Stomach (tissue), 4 donors: ENCODE measurements at regions not wholly inside any gene's neighbourhood (a gene's known extent, or its start where the extent isn't known, plus 50 kb on each side); places are given as distances from the start of the nearest gene placed in this dataset.

Source experiments
- CTCF ChIP-seq, 7 experiments: fragments of 450-650 bp in 4 of 7; fragments of 200-600 bp in 3 of 7; sonication (generic) in 3 of 7; IDR thresholded peaks; one replicate each; pipeline ENCODE4 v1.5.1; 2016 to 2019; ENCODE audit warnings: antibody characterized with exemption in 7 of 7, control low read depth in 2 of 7, mild to moderate bottlenecking in 1 of 7
- EP300 ChIP-seq: sonication (generic); formaldehyde crosslinking; IDR thresholded peaks from one replicate; pipeline ENCODE4 v1.6.1; 2017; ENCODE audit warnings: antibody characterized with exemption
- POLR2A ChIP-seq, 4 donors: fragments of 450-650 bp; IDR thresholded peaks; one replicate each; pipeline ENCODE4 v1.6.1; 2016; ENCODE audit warnings: antibody characterized with exemption in 4 of 4, control low read depth in 2 of 4, mild to moderate bottlenecking in 1 of 4, moderate library complexity in 1 of 4
- POLR2AphosphoS5 ChIP-seq, 3 donors: sonication (generic); formaldehyde crosslinking; IDR thresholded peaks; one replicate each; pipeline ENCODE4 v1.6.1; 2016; ENCODE audit warnings: antibody characterized with exemption in 3 of 3

DNA sequence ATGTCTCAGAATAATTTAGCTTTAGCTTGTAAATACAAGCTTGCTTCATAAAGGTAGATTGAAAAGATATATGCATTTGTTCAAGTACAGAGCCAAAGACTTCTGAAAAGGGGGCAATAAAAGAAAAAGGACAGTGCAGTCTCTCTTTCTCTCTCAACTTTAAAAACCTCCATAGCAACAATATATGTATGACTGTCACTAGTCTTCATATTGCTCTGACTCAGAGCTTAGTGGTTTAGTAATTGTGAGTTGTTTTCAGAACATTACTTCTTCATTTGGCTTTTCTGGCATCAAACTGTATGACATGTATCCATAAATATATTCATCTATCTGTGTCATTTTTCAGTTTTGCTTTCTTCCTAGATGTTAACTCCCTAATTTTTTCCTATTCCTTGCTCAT is 194.6 kb upstream of the KIF2A start:
- no peak for TF ChIP-seq CTCF (IDR thresholded peaks at IDR 0.05)
- no peak for TF ChIP-seq EP300
- TF ChIP-seq POLR2A (IDR thresholded peaks at IDR 0.05) = no peak
- TF ChIP-seq POLR2AphosphoS5 (IDR thresholded peaks at IDR 0.05) = no peak
